GM06990 (cell line): ENCODE measurements at regions not wholly inside any gene's neighbourhood (a gene's known extent, or its start where the extent isn't known, plus 50 kb on each side); places are given as distances from the start of the nearest gene placed in this dataset.

ENCODE experiments used
- DNase-seq: peaks from one replicate; pipeline ENCODE4 v3.0.0-alpha.2; 2011; ENCODE audit not compliant: insufficient read length; ENCODE audit errors: extremely low read depth
- H3K27me3 ChIP-seq: replicated peaks from 2 replicates; pipeline ENCODE4 v1.6.0; 2011; ENCODE audit warnings: low read length; ENCODE audit not compliant: control insufficient read depth, insufficient read depth
- H3K36me3 ChIP-seq: 2 replicates; pipeline ENCODE4 v1.5.1; 2011; ENCODE audit warnings: low read length; ENCODE audit not compliant: control insufficient read depth, insufficient read depth
- H3K4me3 ChIP-seq: replicated peaks from 2 replicates; pipeline ENCODE4 v1.5.1; 2011; ENCODE audit warnings: low read depth, mild to moderate bottlenecking, control low read depth, low read length
- CTCF ChIP-seq: IDR thresholded peaks from 2 replicates; pipeline ENCODE4 v1.5.1; 2011; ENCODE audit warnings: low read length, control low read depth, mild to moderate bottlenecking, inconsistent platforms; ENCODE audit not compliant: insufficient read depth, poor library complexity, severe bottlenecking

GRCh38 chr10:69732826-69733150, 68.9 kb upstream of the COL13A1 start:
- Histone ChIP-seq H3K4me3 (no peak overlapping the region), H3K36me3 (no peaks in the 10 kb centered on the region), H3K27me3 (no peaks in the 10 kb centered on the region; the same call in none of the 2 replicates)
- TF ChIP-seq CTCF: no peak
- no peak for DNase-seq

GRCh38 chr10:69733791-69734261, 67.9 kb upstream of the COL13A1 start:
- no peaks in the 10 kb centered on the region; the same call in none of the 2 replicates for H3K27me3 ChIP-seq
- TF ChIP-seq CTCF: no peak
- DNase-seq: no peak

GRCh38 chr10:69734416-69734796, 67.3 kb upstream of the COL13A1 start:
- no peak for DNase-seq

More at GRCh38 chr10:69733791-69734261, 67.9 kb upstream of the COL13A1 start:
- H3K4me3 ChIP-seq: no peak overlapping the region
- H3K36me3 ChIP-seq: no peaks in the 10 kb centered on the region

GRCh38 chr10:69734797-69735468, 66.8 kb upstream of the COL13A1 start:
- Histone ChIP-seq H3K4me3 (no peak overlapping the region), H3K27me3 (no peaks in the 10 kb centered on the region; the same call in none of the 2 replicates), H3K36me3 (no peaks in the 10 kb centered on the region)
- TF ChIP-seq CTCF: no peak
- DNase-seq: no peak

More at GRCh38 chr10:69734416-69734796, 67.3 kb upstream of the COL13A1 start:
- TF ChIP-seq CTCF: no peak
- Histone ChIP-seq H3K4me3 (no peak overlapping the region), H3K36me3 (no peaks in the 10 kb centered on the region), H3K27me3 (no peaks in the 10 kb centered on the region; the same call in none of the 2 replicates)

- Histone ChIP-seq H3K27me3 (peaks cover 2% of the 10 kb centered on the region), H3K36me3 (no peaks in the 10 kb centered on the region)
- TF ChIP-seq CTCF: no peak
Observed at GRCh38 chr10:69736886-69737641, 64.6 kb upstream of the COL13A1 start.

More at GRCh38 chr10:69736886-69737641, 64.6 kb upstream of the COL13A1 start:
- DNase-seq: no peak
- no peak overlapping the region for H3K4me3 ChIP-seq
